ENCODE measurements at regions not wholly inside any gene's neighbourhood (a gene's known extent, or its start where the extent isn't known, plus 50 kb on each side); places are given as distances from the start of the nearest gene placed in this dataset.

GRCh38 chr9:108211411-108211955 lies 644.3 kb downstream of the ACTL7B start:
- Histone ChIP-seq H3K27me3 (replicated peaks; ENCODE audit: control insufficient read depth, insufficient read depth, low read length) (no peaks in the 10 kb centered on the region), H3K4me3 (ENCODE audit: low read length) (no peak overlapping the region), H3K9me3 (ENCODE audit: control insufficient read depth, low read length) (no peaks in the 10 kb centered on the region), H3K9ac (ENCODE audit: low read length) (no peak overlapping the region), H3K36me3 (ENCODE audit: control insufficient read depth, insufficient read depth, low read length, severe bottlenecking) (no peaks in the 10 kb centered on the region), H3K4me1 (ENCODE audit: control insufficient read depth, insufficient read depth, low read length) (peaks cover 12% of the 10 kb centered on the region)
- DNase-seq (ENCODE audit: low read depth) = no peak

- no peaks in the 10 kb centered on the region for H3K27me3 ChIP-seq (replicated peaks; ENCODE audit: control insufficient read depth, insufficient read depth, low read length)
- no peak for DNase-seq (ENCODE audit: low read depth)
Measured at GRCh38 chr9:108209132-108209685, 646.6 kb downstream of the ACTL7B start.

GRCh38 chr9:108207561-108208165 lies 648.1 kb downstream of the ACTL7B start:
- Histone ChIP-seq H3K4me3 (ENCODE audit: low read length) (no peak overlapping the region), H3K27me3 (replicated peaks; ENCODE audit: control insufficient read depth, insufficient read depth, low read length) (no peaks in the 10 kb centered on the region), H3K9me3 (ENCODE audit: control insufficient read depth, low read length) (peaks cover 5% of the 10 kb centered on the region), H3K9ac (ENCODE audit: low read length) (no peak overlapping the region), H3K4me1 (ENCODE audit: control insufficient read depth, insufficient read depth, low read length) (peaks cover 10% of the 10 kb centered on the region), H3K36me3 (ENCODE audit: control insufficient read depth, insufficient read depth, low read length, severe bottlenecking) (no peaks in the 10 kb centered on the region)
- DNase-seq (ENCODE audit: low read depth) = peak; percentile 75

More at GRCh38 chr9:108209132-108209685, 646.6 kb downstream of the ACTL7B start:
- Histone ChIP-seq H3K4me3 (ENCODE audit: low read length) (no peak overlapping the region), H3K4me1 (ENCODE audit: control insufficient read depth, insufficient read depth, low read length) (peaks cover 12% of the 10 kb centered on the region), H3K36me3 (ENCODE audit: control insufficient read depth, insufficient read depth, low read length, severe bottlenecking) (no peaks in the 10 kb centered on the region), H3K9me3 (ENCODE audit: control insufficient read depth, low read length) (no peaks in the 10 kb centered on the region), H3K9ac (ENCODE audit: low read length) (no peak overlapping the region)

GRCh38 chr9:108205276-108205675 lies 650.5 kb downstream of the ACTL7B start:
- Histone ChIP-seq H3K36me3 (ENCODE audit: control insufficient read depth, insufficient read depth, low read length, severe bottlenecking) (no peaks in the 10 kb centered on the region), H3K9me3 (ENCODE audit: control insufficient read depth, low read length) (peaks cover 5% of the 10 kb centered on the region), H3K4me1 (ENCODE audit: control insufficient read depth, insufficient read depth, low read length) (no peaks in the 10 kb centered on the region), H3K27me3 (replicated peaks; ENCODE audit: control insufficient read depth, insufficient read depth, low read length) (no peaks in the 10 kb centered on the region), H3K9ac (ENCODE audit: low read length) (no peak overlapping the region), H3K4me3 (ENCODE audit: low read length) (no peak overlapping the region)
- peak; percentile 17 for DNase-seq (ENCODE audit: low read depth)

GRCh38 chr9:108197899-108198298 lies 657.9 kb downstream of the ACTL7B start:
- no peaks in the 10 kb centered on the region for H3K9me3 ChIP-seq (ENCODE audit: control insufficient read depth, low read length)
- H3K27me3 ChIP-seq (replicated peaks; ENCODE audit: control insufficient read depth, insufficient read depth, low read length) = no peaks in the 10 kb centered on the region
- H3K9ac ChIP-seq (ENCODE audit: low read length) = no peak overlapping the region
- peaks cover 8% of the 10 kb centered on the region for H3K4me1 ChIP-seq (ENCODE audit: control insufficient read depth, insufficient read depth, low read length)
- no peak overlapping the region for H3K4me3 ChIP-seq (ENCODE audit: low read length)
- H3K36me3 ChIP-seq (ENCODE audit: control insufficient read depth, insufficient read depth, low read length, severe bottlenecking) = no peaks in the 10 kb centered on the region
- no peak for DNase-seq (ENCODE audit: low read depth)

DNA sequence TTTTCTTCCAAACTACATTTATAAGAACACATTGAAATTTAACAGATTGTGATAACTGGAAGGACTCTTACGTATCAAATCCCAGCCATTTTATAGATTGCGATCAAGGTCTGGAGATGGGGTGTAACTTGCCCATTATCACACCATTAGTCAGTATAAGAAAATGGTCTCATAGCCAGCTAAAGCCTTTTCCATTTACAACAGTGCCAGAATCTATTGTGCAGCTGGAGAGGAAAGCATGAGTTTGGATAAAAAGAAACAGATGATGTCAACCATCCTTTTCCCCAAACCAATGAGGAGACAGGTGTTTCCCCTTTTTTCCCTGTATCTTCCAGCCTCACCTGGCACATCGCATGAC lies 658.8 kb downstream of the ACTL7B start:
- DNase-seq (ENCODE audit: low read depth) = no peak
- Histone ChIP-seq H3K27me3 (replicated peaks; ENCODE audit: control insufficient read depth, insufficient read depth, low read length) (no peaks in the 10 kb centered on the region), H3K9me3 (ENCODE audit: control insufficient read depth, low read length) (no peaks in the 10 kb centered on the region), H3K4me1 (ENCODE audit: control insufficient read depth, insufficient read depth, low read length) (peaks cover 8% of the 10 kb centered on the region), H3K36me3 (ENCODE audit: control insufficient read depth, insufficient read depth, low read length, severe bottlenecking) (no peaks in the 10 kb centered on the region), H3K4me3 (ENCODE audit: low read length) (no peak overlapping the region), H3K9ac (ENCODE audit: low read length) (no peak overlapping the region)

- Histone ChIP-seq H3K36me3 (ENCODE audit: control insufficient read depth, insufficient read depth, low read length, severe bottlenecking) (no peaks in the 10 kb centered on the region), H3K4me1 (ENCODE audit: control insufficient read depth, insufficient read depth, low read length) (peaks cover 8% of the 10 kb centered on the region), H3K4me3 (ENCODE audit: low read length) (no peak overlapping the region), H3K9ac (ENCODE audit: low read length) (no peak overlapping the region), H3K27me3 (replicated peaks; ENCODE audit: control insufficient read depth, insufficient read depth, low read length) (no peaks in the 10 kb centered on the region), H3K9me3 (ENCODE audit: control insufficient read depth, low read length) (no peaks in the 10 kb centered on the region)
- no peak for DNase-seq (ENCODE audit: low read depth)
Measured at GRCh38 chr9:108196332-108197007, 659.3 kb downstream of the ACTL7B start.

DNA sequence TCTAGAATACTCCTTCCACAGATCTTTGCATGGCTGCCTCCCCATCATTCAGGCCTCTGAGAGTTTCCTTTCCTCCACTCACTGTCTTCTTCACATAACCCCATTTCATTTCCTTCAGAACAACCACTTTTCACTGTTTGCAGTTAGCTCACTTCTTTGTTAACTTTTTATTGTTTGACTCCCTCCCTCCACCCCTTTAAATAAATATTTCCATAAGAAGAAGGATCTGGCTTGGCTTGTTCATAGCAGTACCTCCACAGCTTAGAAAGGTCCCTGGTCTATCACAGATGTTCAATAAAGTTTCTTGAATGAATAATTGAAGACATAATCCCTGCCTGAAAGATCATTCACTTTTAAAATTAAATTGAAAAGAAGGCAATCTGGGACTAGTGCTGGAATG lies 661.6 kb downstream of the ACTL7B start:
- Histone ChIP-seq H3K27me3 (replicated peaks; ENCODE audit: control insufficient read depth, insufficient read depth, low read length) (no peaks in the 10 kb centered on the region), H3K9ac (ENCODE audit: low read length) (no peak overlapping the region), H3K9me3 (ENCODE audit: control insufficient read depth, low read length) (no peaks in the 10 kb centered on the region), H3K36me3 (ENCODE audit: control insufficient read depth, insufficient read depth, low read length, severe bottlenecking) (no peaks in the 10 kb centered on the region), H3K4me1 (ENCODE audit: control insufficient read depth, insufficient read depth, low read length) (peaks cover 8% of the 10 kb centered on the region), H3K4me3 (ENCODE audit: low read length) (no peak overlapping the region)
- no peak for DNase-seq (ENCODE audit: low read depth)

- Histone ChIP-seq H3K27me3 (replicated peaks; ENCODE audit: control insufficient read depth, insufficient read depth, low read length) (no peaks in the 10 kb centered on the region), H3K9me3 (ENCODE audit: control insufficient read depth, low read length) (no peaks in the 10 kb centered on the region), H3K4me3 (ENCODE audit: low read length) (no peak overlapping the region), H3K9ac (ENCODE audit: low read length) (no peak overlapping the region), H3K36me3 (ENCODE audit: control insufficient read depth, insufficient read depth, low read length, severe bottlenecking) (no peaks in the 10 kb centered on the region), H3K4me1 (ENCODE audit: control insufficient read depth, insufficient read depth, low read length) (peaks cover 8% of the 10 kb centered on the region)
- DNase-seq (ENCODE audit: low read depth) = no peak
Measured at GRCh38 chr9:108193026-108193710, 662.6 kb downstream of the ACTL7B start.

DNA sequence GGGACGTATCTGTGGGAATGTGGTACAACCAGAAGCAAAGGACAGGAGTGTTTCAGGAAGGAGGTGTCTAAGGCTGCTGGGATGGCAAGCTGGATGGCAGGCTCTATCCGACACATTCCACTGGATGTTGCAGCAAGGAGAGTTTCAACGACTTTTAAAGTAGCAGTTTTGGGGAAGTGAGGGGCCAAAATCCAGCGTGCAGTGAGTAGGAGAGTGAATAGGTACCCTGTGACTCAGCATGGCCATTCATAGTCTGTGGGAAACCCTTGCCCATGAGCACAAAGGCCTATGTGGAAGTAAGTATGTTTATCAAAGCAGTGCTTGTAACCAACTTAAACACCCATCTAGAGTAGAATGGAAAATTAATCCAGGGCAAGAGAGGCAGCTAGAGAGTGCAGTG lies 664.7 kb downstream of the ACTL7B start:
- H3K4me1 ChIP-seq (ENCODE audit: control insufficient read depth, insufficient read depth, low read length) = peaks cover 24% of the 10 kb centered on the region
- DNase-seq (ENCODE audit: low read depth) = no peak
- no peaks in the 10 kb centered on the region for H3K27me3 ChIP-seq (replicated peaks; ENCODE audit: control insufficient read depth, insufficient read depth, low read length)
- H3K4me3 ChIP-seq (ENCODE audit: low read length) = no peak overlapping the region
- H3K9me3 ChIP-seq (ENCODE audit: control insufficient read depth, low read length) = no peaks in the 10 kb centered on the region
- no peaks in the 10 kb centered on the region for H3K36me3 ChIP-seq (ENCODE audit: control insufficient read depth, insufficient read depth, low read length, severe bottlenecking)
- no peak overlapping the region for H3K9ac ChIP-seq (ENCODE audit: low read length)

DNA sequence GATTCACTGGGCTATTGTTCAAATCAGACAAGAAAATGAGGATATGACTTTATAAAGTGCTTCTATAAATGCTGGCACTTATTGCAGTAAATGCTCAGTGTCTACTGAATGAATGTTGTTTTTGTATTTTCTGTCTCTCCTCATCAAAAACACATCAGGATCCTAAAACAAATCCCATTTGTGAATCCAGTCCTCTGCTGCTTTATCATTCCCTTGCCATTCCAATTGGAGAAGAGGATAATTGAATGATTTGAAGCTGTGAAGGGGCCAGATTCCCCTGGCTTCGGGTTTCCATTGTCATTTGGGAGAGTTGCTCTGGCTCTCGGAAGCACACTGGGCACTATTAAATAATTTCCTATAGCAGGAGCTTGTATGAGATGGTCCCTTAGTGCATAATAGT lies 666.8 kb downstream of the ACTL7B start:
- Histone ChIP-seq H3K4me1 (ENCODE audit: control insufficient read depth, insufficient read depth, low read length) (peaks cover 26% of the 10 kb centered on the region), H3K36me3 (ENCODE audit: control insufficient read depth, insufficient read depth, low read length, severe bottlenecking) (no peaks in the 10 kb centered on the region)
- DNase-seq (ENCODE audit: low read depth) = no peak

More for the DNA sequence above, 666.8 kb downstream of the ACTL7B start:
- Histone ChIP-seq H3K27me3 (replicated peaks; ENCODE audit: control insufficient read depth, insufficient read depth, low read length) (no peaks in the 10 kb centered on the region), H3K4me3 (ENCODE audit: low read length) (no peak overlapping the region), H3K9ac (ENCODE audit: low read length) (no peak overlapping the region), H3K9me3 (ENCODE audit: control insufficient read depth, low read length) (no peaks in the 10 kb centered on the region)
